GM23338 (cell line): ENCODE measurements at regions not wholly inside any gene's neighbourhood (a gene's known extent, or its start where the extent isn't known, plus 50 kb on each side); places are given as distances from the start of the nearest gene placed in this dataset.

Source experiments
- ATAC-seq: fragments of 200-7000 bp; cut with Tn5 transposase; 3 replicates; pipeline ENCODE4 v1.9.1; 2020
- DNase-seq: peaks from one replicate; pipeline ENCODE4 v3.0.0-alpha.2; 2015; ENCODE audit warnings: low spot score
- H2AFZ ChIP-seq: fragments of 200-600 bp; sonication (generic); 2 replicates; pipeline ENCODE4 v1.8.0; 2016; ENCODE audit warnings: antibody characterized with exemption, mild to moderate bottlenecking, moderate library complexity
- H3F3A ChIP-seq: fragments of 200-600 bp; sonication (generic); replicated peaks from 2 replicates; pipeline ENCODE4 v1.8.0; 2017; ENCODE audit warnings: antibody characterized with exemption, mixed run types, low read depth
- H3K27ac ChIP-seq: fragments of 200-600 bp; sonication (generic); 2 replicates; pipeline ENCODE4 v1.6.1; 2016; ENCODE audit warnings: low read depth
- H3K27me3 ChIP-seq: fragments of 200-600 bp; sonication (generic); 2 replicates; pipeline ENCODE4 v1.8.0; 2016; ENCODE audit warnings: mild to moderate bottlenecking, mixed run types, moderate library complexity; ENCODE audit not compliant: insufficient read depth
- H3K36me3 ChIP-seq: fragments of 200-600 bp; sonication (generic); 2 replicates; pipeline ENCODE4 v1.8.0; 2016; ENCODE audit warnings: mild to moderate bottlenecking; ENCODE audit not compliant: insufficient read depth
- H3K4me1 ChIP-seq: fragments of 200-600 bp; sonication (generic); 2 replicates; pipeline ENCODE4 v1.8.0; 2016; ENCODE audit warnings: mild to moderate bottlenecking, moderate library complexity; ENCODE audit not compliant: insufficient read depth
- H3K4me2 ChIP-seq: fragments of 200-600 bp; sonication (generic); 2 replicates; pipeline ENCODE4 v1.7.1; 2017; ENCODE audit warnings: mixed run types
- H3K4me3 ChIP-seq: fragments of 200-600 bp; sonication (generic); 2 replicates; pipeline ENCODE4 v1.6.1; 2016; ENCODE audit warnings: mixed run types
- H3K79me2 ChIP-seq: fragments of 200-600 bp; sonication (generic); replicated peaks from 2 replicates; pipeline ENCODE4 v1.8.0; 2017; ENCODE audit warnings: mild to moderate bottlenecking; ENCODE audit not compliant: insufficient read depth
- H3K9me2 ChIP-seq: fragments of 200-600 bp; sonication (generic); 2 replicates; pipeline ENCODE4 v1.8.0; 2017; ENCODE audit not compliant: insufficient read depth
- H4K20me1 ChIP-seq: fragments of 200-600 bp; sonication (generic); replicated peaks from 2 replicates; pipeline ENCODE4 v1.8.0; 2017; ENCODE audit warnings: mild to moderate bottlenecking; ENCODE audit not compliant: insufficient read depth
- H3K27ac Mint-ChIP-seq: 2 replicates; pipeline ENCODE4 v1.8.0; 2020; ENCODE audit warnings: inconsistent platforms, mild to moderate bottlenecking, moderate library complexity, mixed read lengths
- H3K27me3 Mint-ChIP-seq: 3 replicates; pipeline ENCODE4 v1.8.0; 2022; ENCODE audit warnings: low read depth, mild to moderate bottlenecking, moderate library complexity, mixed read lengths, inconsistent platforms; ENCODE audit not compliant: insufficient read depth, poor library complexity
- H3K36me3 Mint-ChIP-seq: 3 replicates; pipeline ENCODE4 v1.8.0; 2021; ENCODE audit warnings: low read depth, mild to moderate bottlenecking, inconsistent platforms, moderate library complexity, mixed read lengths
- H3K4me1 Mint-ChIP-seq: 3 replicates; pipeline ENCODE4 v1.8.0; 2020; ENCODE audit warnings: mild to moderate bottlenecking, inconsistent platforms, mixed read lengths
- H3K4me3 Mint-ChIP-seq: 3 replicates; pipeline ENCODE4 v1.8.0; 2021; ENCODE audit warnings: moderate library complexity, mild to moderate bottlenecking, inconsistent platforms, mixed read lengths
- H3K9me3 Mint-ChIP-seq: 3 replicates; pipeline ENCODE4 v1.8.0; 2020; ENCODE audit warnings: moderate library complexity, mild to moderate bottlenecking, inconsistent platforms, mixed read lengths
- CTCF ChIP-seq, 2 experiments: fragments of 200-600 bp in 1 of 2; sonication (generic) in 1 of 2; conservative IDR thresholded peaks; 2 replicates each; pipeline versions ENCODE4 v1.5.1 to v1.6.1; 2016 to 2017; ENCODE audit warnings: antibody characterized with exemption in 2 of 2, low read depth in 2 of 2, mild to moderate bottlenecking in 2 of 2, moderate library complexity in 1 of 2
- ETS1 ChIP-seq: IDR thresholded peaks from 2 replicates; pipeline ENCODE4 v1.6.1; 2016; ENCODE audit warnings: antibody characterized with exemption
- EZH2 ChIP-seq: fragments of 200-600 bp; sonication (generic); IDR thresholded peaks from one replicate; pipeline ENCODE4 v1.8.0; 2017; ENCODE audit warnings: antibody characterized with exemption, mild to moderate bottlenecking, low read depth; ENCODE audit not compliant: unreplicated experiment
- EZH2phosphoT487 ChIP-seq: fragments of 200-600 bp; sonication (generic); IDR thresholded peaks from one replicate; pipeline ENCODE4 v1.8.1; 2018; ENCODE audit warnings: antibody characterized with exemption; ENCODE audit not compliant: unreplicated experiment
- JUNB ChIP-seq: IDR thresholded peaks from one replicate; pipeline ENCODE4 v1.6.1; 2016; ENCODE audit warnings: antibody characterized with exemption; ENCODE audit not compliant: unreplicated experiment
- NANOG ChIP-seq: IDR thresholded peaks from 2 replicates; pipeline ENCODE4 v1.6.1; 2016; ENCODE audit warnings: antibody characterized with exemption, borderline replicate concordance
- REST ChIP-seq: IDR thresholded peaks from one replicate; pipeline ENCODE4 v1.6.1; 2018; ENCODE audit warnings: antibody characterized with exemption; ENCODE audit not compliant: unreplicated experiment
- STAT1 ChIP-seq: IDR thresholded peaks from one replicate; pipeline ENCODE4 v1.6.1; 2016; ENCODE audit warnings: antibody characterized with exemption; ENCODE audit not compliant: unreplicated experiment
- ZNF114 ChIP-seq: fragments of 250-450 bp; sonication (Bioruptor Pico); IDR thresholded peaks from 2 replicates; pipeline ENCODE4 v1.5.0; 2020; ENCODE audit warnings: mild to moderate bottlenecking, moderate library complexity
- ZNF462 ChIP-seq: fragments of 250-450 bp; sonication (Bioruptor Pico); IDR thresholded peaks from 2 replicates; pipeline ENCODE4 v1.5.0; 2020; ENCODE audit warnings: mild to moderate bottlenecking, moderate library complexity

GRCh38 chr10:123558651-123559050 is 107.5 kb upstream of the GPR26 start (continued):
- TF ChIP-seq ETS1 (no peak), JUNB (no peak), NANOG (no peak)

GRCh38 chr10:123559066-123559822 is 106.9 kb upstream of the GPR26 start:
- H3K4me1 Mint-ChIP-seq: peaks cover 6% of the 10 kb centered on the region; the same call in 2 of the 3 replicates
- H3K9me3 Mint-ChIP-seq: no peaks in the 10 kb centered on the region
- Histone ChIP-seq H2AFZ (peak overlapping the region; percentile 81), H3K27me3 (no peaks in the 10 kb centered on the region), H3K4me1 (no peaks in the 10 kb centered on the region), H3K9me2 (no peaks in the 10 kb centered on the region), H3F3A (no peaks in the 10 kb centered on the region), H3K36me3 (no peaks in the 10 kb centered on the region), H3K27ac (no peak overlapping the region), H3K79me2 (no peaks in the 10 kb centered on the region), H3K4me2 (no peak overlapping the region), H3K4me3 (no peak overlapping the region), H4K20me1 (no peaks in the 10 kb centered on the region)
- H3K4me3 Mint-ChIP-seq: no peak overlapping the region
- DNase-seq: peak; percentile 79
- H3K27ac Mint-ChIP-seq: no peak overlapping the region
- H3K36me3 Mint-ChIP-seq: no peaks in the 10 kb centered on the region
- ATAC-seq: peak; percentile 90
- H3K27me3 Mint-ChIP-seq: peaks cover 9% of the 10 kb centered on the region
- TF ChIP-seq EZH2phosphoT487 (no peak), STAT1 (no peak), ETS1 (no peak), ZNF114 (CRISPR knock-in tag) (no peak), EZH2 (no peak), CTCF (conservative IDR thresholded peaks at IDR 0.05; ENCODE audit: low read depth in 2 of 2) (peak; percentile 97 to 99), JUNB (no peak), REST (no peak), ZNF462 (CRISPR knock-in tag) (no peak)
